IMR-90 (cell line): ENCODE measurements at regions not wholly inside any gene's neighbourhood (a gene's known extent, or its start where the extent isn't known, plus 50 kb on each side); places are given as distances from the start of the nearest gene placed in this dataset.

Source experiments
- ATAC-seq: fragments of 200-7000 bp; cut with Tn5 transposase; 2 replicates; pipeline ENCODE4 v1.9.1; 2020; ENCODE audit warnings: low read depth, mild to moderate bottlenecking, moderate library complexity
- BruUV-seq: library from RNA; stranded (reverse); fragments of 400-500 nt; replicated peaks from 2 replicates; lab custom pipeline; 2021; lab: Mats Ljungman, UMichigan
- CTCF ChIA-PET: fragments of 300-600 bp; formaldehyde crosslinking; extraction: SDS; loops from one replicate; lab custom pipeline; 2021; ENCODE audit warnings: antibody characterized with exemption; lab: Yijun Ruan, JAX
- POLR2A ChIA-PET: fragments of 300-600 bp; sonication (Branson Sonifier 250); formaldehyde crosslinking; loops from one replicate; lab custom pipeline; 2022; ENCODE audit warnings: antibody characterized with exemption; ENCODE audit not compliant: unreplicated experiment; lab: Charles Lee
- DNase-seq: peaks from one replicate; pipeline ENCODE4 v3.0.0; 2013
- H2AFZ ChIP-seq: replicated peaks from 2 replicates; pipeline ENCODE3; 2013; ENCODE audit warnings: low read length, mild to moderate bottlenecking; ENCODE audit not compliant: poor library complexity
- H2AK5ac ChIP-seq: 2 replicates; pipeline ENCODE4 v1.6.1; 2013; ENCODE audit warnings: low read depth, low read length, inconsistent platforms
- H2AK9ac ChIP-seq: replicated peaks from 2 replicates; pipeline ENCODE3; 2013; ENCODE audit warnings: mild to moderate bottlenecking, low read depth, low read length, moderate library complexity; ENCODE audit not compliant: poor library complexity
- H2BK120ac ChIP-seq: 2 replicates; pipeline ENCODE4 v1.6.1; 2013; ENCODE audit warnings: low read depth, low read length, inconsistent platforms
- H2BK15ac ChIP-seq: 3 replicates; pipeline ENCODE4 v1.6.1; 2013; ENCODE audit warnings: low read depth, low read length, inconsistent platforms
- H2BK20ac ChIP-seq: 2 replicates; pipeline ENCODE4 v1.6.1; 2013; ENCODE audit warnings: low read depth, mild to moderate bottlenecking, inconsistent platforms, low read length, moderate library complexity
- H2BK5ac ChIP-seq: 2 replicates; pipeline ENCODE4 v1.6.1; 2013; ENCODE audit warnings: mild to moderate bottlenecking, low read depth, low read length, inconsistent platforms; ENCODE audit not compliant: poor library complexity, severe bottlenecking
- H3K14ac ChIP-seq: replicated peaks from 2 replicates; pipeline ENCODE4 v1.6.1; 2013; ENCODE audit warnings: low read depth, low read length, inconsistent platforms
- H3K18ac ChIP-seq: 2 replicates; pipeline ENCODE4 v1.6.1; 2013; ENCODE audit warnings: low read depth, low read length, control low read depth
- H3K23ac ChIP-seq: 2 replicates; pipeline ENCODE4 v1.6.1; 2013; ENCODE audit warnings: low read depth, low read length, inconsistent platforms
- H3K27ac ChIP-seq: 2 replicates; pipeline ENCODE4 v1.5.1; 2013; ENCODE audit warnings: mild to moderate bottlenecking, control low read depth, low read length; ENCODE audit not compliant: insufficient read depth
- H3K27me3 ChIP-seq: 2 replicates; pipeline ENCODE4 v1.6.1; 2013; ENCODE audit warnings: low read length; ENCODE audit not compliant: control insufficient read depth, insufficient read depth
- H3K36me3 ChIP-seq: 2 replicates; pipeline ENCODE4 v1.6.1; 2013; ENCODE audit warnings: low read length, mixed read lengths; ENCODE audit not compliant: control insufficient read depth, insufficient read depth
- H3K4ac ChIP-seq: 2 replicates; pipeline ENCODE4 v1.6.1; 2013; ENCODE audit warnings: low read depth, low read length, inconsistent platforms
- H3K4me1 ChIP-seq: 2 replicates; pipeline ENCODE4 v1.6.1; 2013; ENCODE audit warnings: low read length, mixed read lengths; ENCODE audit not compliant: control insufficient read depth, insufficient read depth
- H3K4me2 ChIP-seq: 2 replicates; pipeline ENCODE4 v1.6.1; 2013; ENCODE audit warnings: low read depth, mild to moderate bottlenecking, control low read depth, low read length, moderate library complexity
- H3K4me3 ChIP-seq: 2 replicates; pipeline ENCODE4 v1.5.1; 2013; ENCODE audit warnings: low read depth, mild to moderate bottlenecking, control low read depth, low read length, moderate library complexity; ENCODE audit not compliant: insufficient read depth
- H3K56ac ChIP-seq: 2 replicates; pipeline ENCODE4 v1.6.1; 2013; ENCODE audit warnings: low read length, inconsistent platforms; ENCODE audit not compliant: insufficient read depth; ENCODE audit errors: extremely low read depth
- H3K79me1 ChIP-seq, 2 experiments: 2 replicates each; pipeline ENCODE4 v1.6.1; 2013; ENCODE audit warnings: low read length in 2 of 2, inconsistent platforms in 1 of 2, low read depth in 1 of 2
- H3K9ac ChIP-seq: 2 replicates; pipeline ENCODE4 v1.6.1; 2013; ENCODE audit warnings: low read depth, low read length, control low read depth
- H3K9me1 ChIP-seq: 2 replicates; pipeline ENCODE4 v1.6.1; 2013; ENCODE audit warnings: low read length, inconsistent platforms; ENCODE audit not compliant: insufficient read depth
- H3K9me3 ChIP-seq: 2 replicates; pipeline ENCODE4 v1.6.1; 2013; ENCODE audit warnings: low read length; ENCODE audit not compliant: control insufficient read depth, insufficient read depth
- H4K20me1 ChIP-seq: 2 replicates; pipeline ENCODE4 v1.6.1; 2013; ENCODE audit warnings: low read length, inconsistent platforms; ENCODE audit not compliant: insufficient read depth
- H4K5ac ChIP-seq: 2 replicates; pipeline ENCODE4 v1.6.1; 2013; ENCODE audit warnings: mild to moderate bottlenecking, low read depth, low read length, control low read depth
- H4K8ac ChIP-seq, 2 experiments: 2 replicates each; pipeline ENCODE4 v1.6.1; 2013; ENCODE audit warnings: low read depth in 2 of 2, low read length in 2 of 2, control low read depth in 1 of 2, inconsistent platforms in 1 of 2
- H4K91ac ChIP-seq: 2 replicates; pipeline ENCODE4 v1.6.1; 2013; ENCODE audit warnings: low read depth, low read length, inconsistent platforms; ENCODE audit not compliant: insufficient read depth
- BHLHE40 ChIP-seq: fragments of 150-350 bp; IDR thresholded peaks from 2 replicates; pipeline ENCODE4 v1.6.1; 2016; ENCODE audit warnings: mild to moderate bottlenecking, low read depth, low read length
- FOS ChIP-seq: fragments of 150-350 bp; IDR thresholded peaks from 2 replicates; pipeline ENCODE4 v1.6.1; 2016; ENCODE audit warnings: low read depth, low read length
- MAFK ChIP-seq: IDR thresholded peaks from 2 replicates; pipeline ENCODE4 v1.6.1; 2012; ENCODE audit warnings: low read depth, low read length, improper control_type of control experiment
- MAZ ChIP-seq: IDR thresholded peaks from 2 replicates; pipeline ENCODE4 v1.6.1; 2012; ENCODE audit warnings: low read depth, mild to moderate bottlenecking, low read length, improper control_type of control experiment, moderate library complexity, borderline replicate concordance
- MXI1 ChIP-seq: IDR thresholded peaks from 2 replicates; pipeline ENCODE4 v1.6.1; 2012; ENCODE audit warnings: low read depth, mild to moderate bottlenecking, low read length, moderate library complexity, borderline replicate concordance
- POLR2A ChIP-seq: IDR thresholded peaks from 2 replicates; pipeline ENCODE4 v1.6.1; 2012; ENCODE audit warnings: mild to moderate bottlenecking, low read depth, low read length
- RAD21 ChIP-seq: IDR thresholded peaks from 2 replicates; pipeline ENCODE4 v1.6.1; 2012; ENCODE audit warnings: low read length, improper control_type of control experiment
- RCOR1 ChIP-seq: IDR thresholded peaks from 2 replicates; pipeline ENCODE4 v1.6.1; 2012; ENCODE audit warnings: mild to moderate bottlenecking, low read length, improper control_type of control experiment; ENCODE audit not compliant: insufficient replicate concordance
- SMC3 ChIP-seq: fragments of 150-350 bp; IDR thresholded peaks from 2 replicates; pipeline ENCODE4 v1.6.1; 2016; ENCODE audit warnings: low read depth, mild to moderate bottlenecking, antibody characterized with exemption, low read length, moderate library complexity
- WGBS, 2 experiments: methylation state at CpG; one replicate each; pipeline versions ENCODE4 v1.1.5 to v1.1.7; 2013; ENCODE audit warnings: missing lambda C conversion rate in 2 of 2; ENCODE audit not compliant: insufficient read length in 1 of 2; ENCODE audit errors: extremely low coverage in 2 of 2; 5-methylcytosine and 5-hydroxymethylcytosine counted together
- dilution Hi-C: fragments of 300-500 bp; cut with HindIII; formaldehyde crosslinking; loops from one replicate; pipeline ENCODE4 v1.14.3; 2018; ENCODE audit warnings: low sequenced_read_pairs; ENCODE audit not compliant: unreplicated experiment
- in situ Hi-C: fragments of 300-500 bp; cut with MboI; formaldehyde crosslinking; loops from 3 replicates; pipeline ENCODE4 v1.14.3; 2019; ENCODE audit warnings: low sequenced_read_pairs, inconsistent platforms, mixed read lengths
- intact Hi-C: fragments of 100-400 bp; cut with micrococcal nuclease; formaldehyde crosslinking; loops from 2 replicates; pipeline ENCODE4 v1.10.0; 2022
- TF ChIP-seq, protein P1 (sequence below): fragments of 150-350 bp; IDR thresholded peaks from 2 replicates; pipeline ENCODE4 v1.6.1; 2017; ENCODE audit warnings: mild to moderate bottlenecking, antibody characterized with exemption, low read length, low read depth
- TF ChIP-seq, protein P2 (sequence below): fragments of 150-350 bp; IDR thresholded peaks from 2 replicates; pipeline ENCODE4 v1.6.1; 2016; ENCODE audit warnings: low read depth, mild to moderate bottlenecking, low read length, moderate library complexity, borderline replicate concordance

- POLR2A ChIA-PET = interaction anchor here (0.6 kb wide), 1 partner anchor 98 kb away, joined by 3 read pairs; no protein-coding TSS in a partner anchor
- no peaks in the 10 kb centered on the region for H3K9me1 ChIP-seq
- H2BK5ac ChIP-seq = no peak overlapping the region
- no peak overlapping the region for H3K56ac ChIP-seq
- ATAC-seq = no peak
- H3K79me1 ChIP-seq = no peaks in the 10 kb centered on the region
- no peak overlapping the region for H3K27ac ChIP-seq
- H2BK15ac ChIP-seq = no peak overlapping the region
- no peak overlapping the region for H3K4ac ChIP-seq
- no peak overlapping the region for H4K5ac ChIP-seq
- H2AFZ ChIP-seq = no peak overlapping the region
- no peaks in the 10 kb centered on the region for H3K4me1 ChIP-seq
- CTCF ChIA-PET = no interaction called here
- in situ Hi-C loops = no loop called here
- no peak overlapping the region for H4K91ac ChIP-seq
- H2BK120ac ChIP-seq = no peak overlapping the region
- TF ChIP-seq, protein P1, sequence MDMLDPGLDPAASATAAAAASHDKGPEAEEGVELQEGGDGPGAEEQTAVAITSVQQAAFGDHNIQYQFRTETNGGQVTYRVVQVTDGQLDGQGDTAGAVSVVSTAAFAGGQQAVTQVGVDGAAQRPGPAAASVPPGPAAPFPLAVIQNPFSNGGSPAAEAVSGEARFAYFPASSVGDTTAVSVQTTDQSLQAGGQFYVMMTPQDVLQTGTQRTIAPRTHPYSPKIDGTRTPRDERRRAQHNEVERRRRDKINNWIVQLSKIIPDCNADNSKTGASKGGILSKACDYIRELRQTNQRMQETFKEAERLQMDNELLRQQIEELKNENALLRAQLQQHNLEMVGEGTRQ = no peak
- TF ChIP-seq MAZ = no peak
- no peak for TF ChIP-seq MXI1
- TF ChIP-seq SMC3 = no peak
- TF ChIP-seq, protein P2, sequence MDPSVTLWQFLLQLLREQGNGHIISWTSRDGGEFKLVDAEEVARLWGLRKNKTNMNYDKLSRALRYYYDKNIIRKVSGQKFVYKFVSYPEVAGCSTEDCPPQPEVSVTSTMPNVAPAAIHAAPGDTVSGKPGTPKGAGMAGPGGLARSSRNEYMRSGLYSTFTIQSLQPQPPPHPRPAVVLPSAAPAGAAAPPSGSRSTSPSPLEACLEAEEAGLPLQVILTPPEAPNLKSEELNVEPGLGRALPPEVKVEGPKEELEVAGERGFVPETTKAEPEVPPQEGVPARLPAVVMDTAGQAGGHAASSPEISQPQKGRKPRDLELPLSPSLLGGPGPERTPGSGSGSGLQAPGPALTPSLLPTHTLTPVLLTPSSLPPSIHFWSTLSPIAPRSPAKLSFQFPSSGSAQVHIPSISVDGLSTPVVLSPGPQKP = no peak
- TF ChIP-seq BHLHE40 = no peak
- no peak for TF ChIP-seq RAD21
- no peak for TF ChIP-seq MAFK
- TF ChIP-seq POLR2A = no peak
- no peak for TF ChIP-seq FOS
- no peak for TF ChIP-seq RCOR1
- intact Hi-C loops = no loop called here
- no peaks in the 10 kb centered on the region for H3K9me3 ChIP-seq
- H3K4me2 ChIP-seq = no peak overlapping the region
- BruUV-seq = no TSS peak
- H3K27me3 ChIP-seq = no peaks in the 10 kb centered on the region; the same call in 1 of the 2 replicates
- no peak overlapping the region for H3K23ac ChIP-seq
- no peak overlapping the region for H4K8ac ChIP-seq
- no peaks in the 10 kb centered on the region for H4K20me1 ChIP-seq
- no peak overlapping the region for H2AK9ac ChIP-seq
- no peak overlapping the region for H2AK5ac ChIP-seq
- no peak overlapping the region for H3K9ac ChIP-seq
- H3K14ac ChIP-seq = no peak overlapping the region
- DNase-seq = no peak
- H3K36me3 ChIP-seq = no peaks in the 10 kb centered on the region
- H3K18ac ChIP-seq = no peak overlapping the region
- no peak overlapping the region for H3K4me3 ChIP-seq
- dilution Hi-C loops = no loop called here
- WGBS, 2 experiments = no CpG with 5 or more reads among the region's 4 CpGs
- no peak overlapping the region for H2BK20ac ChIP-seq
Observed at GRCh38 chr2:30324245-30324908, 93.0 kb downstream of the LBH start.
